ENCODE measurements at regions not wholly inside any gene's neighbourhood (a gene's known extent, or its start where the extent isn't known, plus 50 kb on each side); places are given as distances from the start of the nearest gene placed in this dataset.

DNA sequence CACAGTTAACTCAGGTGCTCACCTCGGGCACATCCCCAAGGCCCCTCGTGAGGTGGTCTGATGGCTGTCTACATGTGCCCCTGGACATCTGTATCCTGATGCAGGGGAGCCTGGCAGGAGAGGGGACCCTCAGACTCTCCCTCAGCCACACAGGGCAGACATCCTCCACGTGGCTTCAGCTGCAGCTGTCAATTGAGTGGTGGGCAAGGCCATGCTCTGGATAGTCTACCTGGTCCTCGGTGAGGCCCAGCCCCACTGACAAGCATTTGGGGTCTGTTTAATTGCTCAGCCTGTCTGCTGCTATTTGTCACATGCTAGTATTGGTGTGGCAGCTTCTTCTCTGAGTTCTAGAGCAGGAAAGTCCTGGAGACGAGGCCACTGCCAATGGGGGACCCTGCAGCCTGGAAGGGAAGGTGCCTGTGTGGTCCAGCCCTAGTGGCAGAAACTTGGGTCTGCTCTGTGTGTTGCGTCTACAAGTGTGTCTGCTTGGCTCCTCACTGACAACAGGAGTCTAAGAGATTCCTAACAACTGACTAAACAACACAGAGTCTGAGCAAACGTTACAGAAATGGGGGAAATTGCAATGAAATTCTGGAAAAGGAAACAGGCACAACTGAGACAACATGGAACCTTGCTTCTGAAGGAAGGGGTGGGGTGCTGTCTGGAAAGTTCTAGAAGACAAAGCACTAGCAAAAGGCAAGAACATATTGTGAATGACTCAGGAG, 59.3 kb upstream of the IGFBP3 start:
- TF ChIP-seq CHD1 (IDR thresholded peaks at IDR 0.05; ENCODE audit: low read depth, low read length), result no peak
- TF ChIP-seq CTCF (conservative IDR thresholded peaks at IDR 0.05; ENCODE audit: low read depth, low read length), result peak; percentile 45

Data from IMR-90 (cell line).